Adrenal gland (tissue), 9 donors: ENCODE measurements at regions not wholly inside any gene's neighbourhood (a gene's known extent, or its start where the extent isn't known, plus 50 kb on each side); places are given as distances from the start of the nearest gene placed in this dataset.

Source experiments
- DNase-seq, 7 donors: peaks; one replicate each; pipeline ENCODE4 v3.0.0-alpha.2; 2019 to 2020
- H3K27ac ChIP-seq, 5 donors: fragments of 200-600 bp; sonication (generic) in 4 of 5; 1 replicate in 3 of 5; 2 replicates in 2 of 5; pipeline versions ENCODE4 v1.5.1 to v1.8.0; 2016 to 2020; ENCODE audit warnings: mild to moderate bottlenecking in 1 of 5
- H3K27me3 ChIP-seq: fragments of 200-600 bp; 2 replicates; pipeline ENCODE4 v1.8.0; 2021
- H3K36me3 ChIP-seq, 2 donors: fragments of 200-600 bp; replicated peaks in 1 of 2; 1 replicate in 1 of 2; 2 replicates in 1 of 2; pipeline versions ENCODE4 v1.5.1 to v1.8.0; 2018 to 2022
- H3K4me1 ChIP-seq, 2 donors: fragments of 200-600 bp; replicated peaks in 1 of 2; 1 replicate in 1 of 2; 2 replicates in 1 of 2; pipeline versions ENCODE4 v1.5.1 to v1.8.0; 2018 to 2021
- H3K4me3 ChIP-seq, 4 donors: fragments of 200-600 bp; sonication (generic) in 3 of 4; one replicate each; pipeline ENCODE4 v1.5.1; 2016 to 2018
- H3K9me3 ChIP-seq, 3 donors: fragments of 200-600 bp; sonication (generic) in 1 of 3; replicated peaks in 1 of 3; 1 replicate in 2 of 3; 2 replicates in 1 of 3; pipeline versions ENCODE4 v1.5.1 to v1.8.0; 2016 to 2021
- POLR2A ChIP-seq, 2 donors: fragments of 450-650 bp; IDR thresholded peaks; one replicate each; pipeline ENCODE4 v1.6.1; 2017; ENCODE audit warnings: antibody characterized with exemption in 2 of 2, mild to moderate bottlenecking in 2 of 2, moderate library complexity in 1 of 2
- WGBS, 4 donors: extraction: QIAGEN DNeasy Blood & Tissue Kit in 2 of 4; methylation state at CpG; one replicate each; pipeline versions ENCODE4 v1.1.5 to v1.1.7; 2013 to 2017; 5-methylcytosine and 5-hydroxymethylcytosine counted together
- intact Hi-C, 2 donors: fragments of 100-400 bp; cut with DNase I; formaldehyde crosslinking; loops; one replicate each; pipeline versions ENCODE4 v1.14.1 to v1.15.0; 2022 to 2023
- TF ChIP-seq, protein P1 (sequence below), 6 experiments: fragments of 450-650 bp in 4 of 6; fragments of 200-600 bp in 2 of 6; sonication (generic) in 1 of 6; IDR thresholded peaks; 1 replicate in 5 of 6; 2 replicates in 1 of 6; pipeline versions ENCODE4 v1.5.1 to v1.8.0; 2016 to 2021; ENCODE audit warnings: antibody characterized with exemption in 6 of 6, mild to moderate bottlenecking in 2 of 6, moderate library complexity in 1 of 6
- donor health status: healthy with polysubstance abuse.
- donor health status: Bipolar disorder and iron deficiency.
- donor health status: DM: yes; HTN: yes; CAD: no.
- donor health status: DM: no; HTN: no; CAD: no.
- donor health status: DM: no; HTN: no; CAD: no.

- DNase-seq, result no peak
- H3K4me1 ChIP-seq, result no peaks in the 10 kb centered on the region
- intact Hi-C loops, result no loop called here
- WGBS, 4 donors, result 84 to 96% (median 90%) methylated on average over 2 of the region's 2 CpGs
- no peak for TF ChIP-seq POLR2A (IDR thresholded peaks at IDR 0.05)
- no peak overlapping the region for H3K4me3 ChIP-seq
- H3K9me3 ChIP-seq, result no peaks in the 10 kb centered on the region
- H3K36me3 ChIP-seq, result no peaks in the 10 kb centered on the region
- H3K27ac ChIP-seq, result no peak overlapping the region
- no peaks in the 10 kb centered on the region for H3K27me3 ChIP-seq
These were observed 784.0 kb downstream of the MRPL39 start for GRCh38 chr21:24823247-24823646.

DNA sequence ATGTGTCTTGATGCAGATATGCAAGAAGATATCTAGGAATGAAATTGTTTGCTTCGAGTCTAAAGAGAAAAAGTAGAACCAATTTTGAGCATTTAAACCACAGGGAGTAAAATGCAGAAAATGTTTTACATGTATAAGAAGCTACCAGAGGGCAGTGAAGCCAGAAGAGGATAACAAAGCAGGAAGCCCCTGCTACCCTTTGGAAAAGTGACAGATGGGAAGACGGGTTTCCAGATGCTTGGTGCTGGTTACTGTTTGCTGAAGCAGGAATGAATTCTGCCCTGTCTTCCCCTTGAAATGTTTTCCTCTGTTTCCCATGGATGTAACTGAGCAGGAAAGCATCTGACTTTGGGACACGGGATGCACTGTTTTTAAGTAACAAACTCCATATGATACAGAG is 822.2 kb downstream of the MRPL39 start:
- WGBS, 4 donors, result 39 to 65% (median 55%) methylated on average over 3 of the region's 3 CpGs
- H3K4me1 ChIP-seq, result no peaks in the 10 kb centered on the region
- DNase-seq, result no peak
- H3K27me3 ChIP-seq, result no peaks in the 10 kb centered on the region
- no peaks in the 10 kb centered on the region for H3K9me3 ChIP-seq
- H3K27ac ChIP-seq, result no peak overlapping the region
- no peaks in the 10 kb centered on the region for H3K36me3 ChIP-seq
- H3K4me3 ChIP-seq, result no peak overlapping the region
- intact Hi-C loops, result no loop called here
- TF ChIP-seq, protein P1, sequence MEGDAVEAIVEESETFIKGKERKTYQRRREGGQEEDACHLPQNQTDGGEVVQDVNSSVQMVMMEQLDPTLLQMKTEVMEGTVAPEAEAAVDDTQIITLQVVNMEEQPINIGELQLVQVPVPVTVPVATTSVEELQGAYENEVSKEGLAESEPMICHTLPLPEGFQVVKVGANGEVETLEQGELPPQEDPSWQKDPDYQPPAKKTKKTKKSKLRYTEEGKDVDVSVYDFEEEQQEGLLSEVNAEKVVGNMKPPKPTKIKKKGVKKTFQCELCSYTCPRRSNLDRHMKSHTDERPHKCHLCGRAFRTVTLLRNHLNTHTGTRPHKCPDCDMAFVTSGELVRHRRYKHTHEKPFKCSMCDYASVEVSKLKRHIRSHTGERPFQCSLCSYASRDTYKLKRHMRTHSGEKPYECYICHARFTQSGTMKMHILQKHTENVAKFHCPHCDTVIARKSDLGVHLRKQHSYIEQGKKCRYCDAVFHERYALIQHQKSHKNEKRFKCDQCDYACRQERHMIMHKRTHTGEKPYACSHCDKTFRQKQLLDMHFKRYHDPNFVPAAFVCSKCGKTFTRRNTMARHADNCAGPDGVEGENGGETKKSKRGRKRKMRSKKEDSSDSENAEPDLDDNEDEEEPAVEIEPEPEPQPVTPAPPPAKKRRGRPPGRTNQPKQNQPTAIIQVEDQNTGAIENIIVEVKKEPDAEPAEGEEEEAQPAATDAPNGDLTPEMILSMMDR (IDR thresholded peaks at IDR 0.05), result no peak
- TF ChIP-seq POLR2A (IDR thresholded peaks at IDR 0.05), result no peak

DNA sequence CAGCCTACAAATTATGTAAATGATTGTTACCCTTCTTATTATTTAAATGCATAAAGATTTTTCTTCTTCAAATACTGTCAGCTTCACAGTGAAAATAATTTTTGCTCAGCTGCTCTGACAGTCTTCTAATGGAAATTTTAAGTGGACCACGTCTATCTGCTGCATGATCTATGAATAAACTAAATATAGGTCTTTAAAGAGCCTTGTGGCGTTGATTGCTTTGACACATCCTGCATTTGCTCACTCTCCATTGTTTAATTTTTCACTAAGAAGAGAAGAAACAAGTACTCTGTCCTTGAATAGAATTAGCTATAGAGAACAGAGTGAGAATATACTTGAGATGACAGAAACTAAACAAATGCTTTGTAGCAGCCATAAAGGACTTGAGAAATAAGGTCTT is 826.1 kb downstream of the MRPL39 start:
- Histone ChIP-seq H3K9me3 (no peaks in the 10 kb centered on the region), H3K27me3 (no peaks in the 10 kb centered on the region), H3K36me3 (no peaks in the 10 kb centered on the region), H3K4me3 (no peak overlapping the region), H3K4me1 (no peaks in the 10 kb centered on the region), H3K27ac (no peak overlapping the region)
- TF ChIP-seq, protein P1 (IDR thresholded peaks at IDR 0.05), result no peak
- TF ChIP-seq POLR2A (IDR thresholded peaks at IDR 0.05), result no peak
- intact Hi-C loops, result no loop called here
- 32 to 66% (median 46%) methylated on average over 2 of the region's 2 CpGs for WGBS, 4 donors
- no peak for DNase-seq

DNA sequence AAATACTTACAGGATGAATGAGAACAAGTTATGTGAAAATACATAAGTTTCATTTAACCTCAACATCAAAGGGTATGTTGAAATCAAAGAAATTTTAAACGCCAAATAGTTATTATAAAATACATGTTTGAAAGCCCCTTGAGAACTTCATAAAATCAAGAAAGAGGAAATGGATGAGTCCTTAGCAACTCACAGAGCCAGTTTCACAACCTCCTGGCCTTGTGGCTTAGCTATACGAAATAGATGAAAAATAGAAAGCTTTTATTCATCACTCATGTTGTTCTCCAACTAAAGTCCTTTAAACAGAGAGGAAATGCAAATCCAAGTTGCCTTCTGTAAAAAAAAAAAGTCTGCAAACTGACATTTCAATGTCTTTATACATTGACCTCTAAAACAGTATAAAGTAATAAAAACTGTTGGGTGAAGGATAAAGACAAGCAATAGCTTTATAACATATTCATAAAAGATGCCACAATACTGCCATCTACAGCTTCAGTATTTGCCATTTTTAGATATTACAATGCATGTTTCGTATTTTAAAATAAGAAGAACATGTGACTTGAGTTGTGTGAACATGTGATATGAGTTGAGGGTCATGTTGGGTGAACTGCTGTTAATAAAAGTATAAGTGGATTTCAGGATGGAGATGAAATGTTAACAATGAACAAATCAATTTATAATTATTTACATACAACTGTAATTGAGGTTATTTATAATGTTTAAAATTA is 847.8 kb downstream of the MRPL39 start:
- 44 to 55% (median 53%) methylated on average over 3 of the region's 3 CpGs for WGBS, 4 donors
- intact Hi-C loops, result no loop called here
- no peaks in the 10 kb centered on the region for H3K27me3 ChIP-seq
- H3K27ac ChIP-seq, result no peak overlapping the region
- H3K4me1 ChIP-seq, result no peaks in the 10 kb centered on the region
- TF ChIP-seq POLR2A (IDR thresholded peaks at IDR 0.05), result no peak
- TF ChIP-seq, protein P1 (IDR thresholded peaks at IDR 0.05), result no peak
- H3K36me3 ChIP-seq, result no peaks in the 10 kb centered on the region
- H3K4me3 ChIP-seq, result no peak overlapping the region
- H3K9me3 ChIP-seq, result no peaks in the 10 kb centered on the region
- DNase-seq, result no peak

DNA sequence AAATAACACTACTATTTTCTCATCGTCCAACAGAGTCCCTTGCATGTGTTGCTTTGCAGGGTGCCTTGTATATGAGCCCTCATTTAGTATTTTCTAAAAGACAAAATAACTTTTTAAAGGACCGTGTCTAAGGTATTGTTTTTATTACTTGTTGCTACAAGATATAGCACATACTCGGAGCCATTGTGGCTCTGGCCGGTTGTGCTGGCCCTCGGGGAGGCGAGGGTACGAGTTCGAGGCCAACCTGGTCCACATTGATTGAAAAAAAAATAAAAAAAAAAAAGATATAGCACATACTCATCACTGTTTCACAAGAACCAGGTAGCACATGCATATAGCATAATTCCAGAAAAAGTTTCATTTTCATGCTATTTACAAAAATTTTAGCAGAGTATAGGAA is 869.2 kb downstream of the MRPL39 start:
- intact Hi-C loops, result no loop called here
- WGBS, 4 donors, result 67 to 84% (median 76%) methylated on average over 8 of the region's 8 CpGs
- no peak for DNase-seq
- H3K9me3 ChIP-seq, result no peaks in the 10 kb centered on the region
- no peaks in the 10 kb centered on the region for H3K36me3 ChIP-seq
- TF ChIP-seq, protein P1 (IDR thresholded peaks at IDR 0.05), result no peak
- TF ChIP-seq POLR2A (IDR thresholded peaks at IDR 0.05), result no peak
- H3K27me3 ChIP-seq, result no peaks in the 10 kb centered on the region
- H3K27ac ChIP-seq, result no peak overlapping the region
- no peak overlapping the region for H3K4me3 ChIP-seq
- H3K4me1 ChIP-seq, result no peaks in the 10 kb centered on the region
